Right ventricle myocardium superior (tissue), 1 donor: ENCODE measurements at regions not wholly inside any gene's neighbourhood (a gene's known extent, or its start where the extent isn't known, plus 50 kb on each side); places are given as distances from the start of the nearest gene placed in this dataset. TPM values are rescaled to one million over a fixed set of nuclear protein-coding genes. Genes with fewer than 3 reads are reported as not detected.
A peak's percentile ranks its signal among the peaks of the same experiment; 100 is the strongest.

ENCODE experiments used
- ATAC-seq: fragments of 200-7000 bp; cut with Tn5 transposase; one replicate; pipeline ENCODE4 v1.9.1; 2020; ENCODE audit warnings: mild to moderate bottlenecking; ENCODE audit not compliant: poor library complexity
- DNase-seq: peaks from one replicate; pipeline ENCODE4 v3.0.0-alpha.2; 2020
- intact Hi-C: fragments of 100-400 bp; cut with DNase I; formaldehyde crosslinking; loops from one replicate; pipeline ENCODE4 v1.11.2; 2022
- microRNA-seq: library from miRNA; unstranded; fragments of <30 nt; microRNA quantifications from one replicate; pipeline ENCODE4 v1.2.0, GENCODE V29; 2020
- donor health status: DM: no; HTN: yes; CAD: no; lungs with severe emphysema.

- no peak for ATAC-seq
- no peak for DNase-seq
- intact Hi-C loops, result no loop called here
Measured at GRCh38 chr11:104256525-104256924, 92.6 kb upstream of the PDGFD start.

- ATAC-seq, result no peak
- intact Hi-C loops, result no loop called here
- DNase-seq, result no peak
Measured at GRCh38 chr11:104254347-104254746, 90.4 kb upstream of the PDGFD start.

- ATAC-seq (no peak), DNase-seq (no peak)
- intact Hi-C loops, result no loop called here
Measured at GRCh38 chr11:104246590-104246989, 82.6 kb upstream of the PDGFD start.

- ATAC-seq (no peak), DNase-seq (no peak)
- intact Hi-C loops, result no loop called here
Measured at GRCh38 chr11:104238916-104239315, 75.0 kb upstream of the PDGFD start.

GRCh38 chr11:104225047-104225446 lies 61.1 kb upstream of the PDGFD start:
- ATAC-seq (no peak), DNase-seq (no peak)
- intact Hi-C loops, result no loop called here

GRCh38 chr11:104222464-104222863 lies 58.5 kb upstream of the PDGFD start:
- intact Hi-C loops, result no loop called here
- ATAC-seq (no peak), DNase-seq (no peak)

- DNase-seq (no peak), ATAC-seq (no peak)
- intact Hi-C loops, result no loop called here
Measured at GRCh38 chr11:104221455-104221854, 57.5 kb upstream of the PDGFD start.

- intact Hi-C loops, result no loop called here
- ATAC-seq (peak; percentile 63), DNase-seq (peak; percentile 38)
Measured at GRCh38 chr11:104219096-104219495, 55.1 kb upstream of the PDGFD start.

GRCh38 chr11:104214517-104214916 lies 50.6 kb upstream of the PDGFD start:
- intact Hi-C loops, result no loop called here
- DNase-seq, result no peak
- ATAC-seq, result no peak

Small RNAs in the stretch of these regions (microRNA-seq; reads per million reads assigned to microRNA genes)
- gene MIR7641-1, result not detected
